Natural killer cell (primary cell): ENCODE measurements at regions not wholly inside any gene's neighbourhood (a gene's known extent, or its start where the extent isn't known, plus 50 kb on each side); places are given as distances from the start of the nearest gene placed in this dataset.

Source experiments
- ATAC-seq, 3 donors: fragments of 150-1000 bp in 2 of 3; fragments of 200-7000 bp in 1 of 3; cut with Tn5 transposase; 1 replicate in 1 of 3; 2 replicates in 2 of 3; pipeline ENCODE4 v1.10.0; 2021; ENCODE audit warnings: mild to moderate bottlenecking in 2 of 3, moderate library complexity in 2 of 3
- DNase-seq, 2 donors: peaks; one replicate each; pipeline versions ENCODE4 v3.0.0 to v3.0.0-alpha.2; 2013 to 2021; ENCODE audit warnings: mixed read lengths in 1 of 2
- H3K27ac ChIP-seq: one replicate; pipeline ENCODE4 v1.5.1; 2013; ENCODE audit warnings: mild to moderate bottlenecking, low read length
- H3K27me3 ChIP-seq: one replicate; pipeline ENCODE4 v1.6.1; 2013; ENCODE audit warnings: low read length; ENCODE audit not compliant: control insufficient read depth, insufficient read depth
- H3K36me3 ChIP-seq: one replicate; pipeline ENCODE4 v1.6.1; 2013; ENCODE audit warnings: low read length; ENCODE audit not compliant: control insufficient read depth, insufficient read depth
- H3K4me1 ChIP-seq: one replicate; pipeline ENCODE4 v1.6.1; 2013; ENCODE audit warnings: low read length; ENCODE audit not compliant: control insufficient read depth, insufficient read depth
- H3K4me3 ChIP-seq: one replicate; pipeline ENCODE4 v1.5.1; 2013; ENCODE audit warnings: low read length
- H3K9me3 ChIP-seq: one replicate; pipeline ENCODE4 v1.6.1; 2013; ENCODE audit warnings: low read length; ENCODE audit not compliant: control insufficient read depth, insufficient read depth
- H3K27ac Mint-ChIP-seq, 2 donors: one replicate each; pipeline ENCODE4 v1.8.0; 2022; ENCODE audit warnings: mild to moderate bottlenecking in 2 of 2, mixed read lengths in 2 of 2, moderate library complexity in 1 of 2
- H3K27me3 Mint-ChIP-seq, 2 donors: one replicate each; pipeline ENCODE4 v1.8.0; 2022; ENCODE audit warnings: low read depth in 2 of 2, mixed read lengths in 2 of 2
- H3K36me3 Mint-ChIP-seq: one replicate; pipeline ENCODE4 v1.8.0; 2022; ENCODE audit warnings: mixed read lengths
- H3K4me1 Mint-ChIP-seq, 2 donors: one replicate each; pipeline ENCODE4 v1.8.0; 2022; ENCODE audit warnings: mixed read lengths in 2 of 2
- H3K4me3 Mint-ChIP-seq: one replicate; pipeline ENCODE4 v1.8.0; 2022; ENCODE audit warnings: mild to moderate bottlenecking, moderate library complexity, mixed read lengths
- H3K9me3 Mint-ChIP-seq, 2 donors: one replicate each; pipeline ENCODE4 v1.8.0; 2022; ENCODE audit warnings: mixed read lengths in 2 of 2
- WGBS: methylation state at CpG from one replicate; pipeline ENCODE4 v1.1.7; 2013; ENCODE audit warnings: missing lambda C conversion rate; ENCODE audit not compliant: insufficient coverage; 5-methylcytosine and 5-hydroxymethylcytosine counted together
- intact Hi-C: fragments of 100-400 bp; cut with micrococcal nuclease; formaldehyde crosslinking; loops from one replicate; pipeline ENCODE4 v1.14.2; 2022
- TF ChIP-seq, protein P1 (sequence below): fragments of 200-600 bp; IDR thresholded peaks from one replicate; pipeline ENCODE4 v1.8.0; 2022; ENCODE audit warnings: antibody characterized with exemption

DNA sequence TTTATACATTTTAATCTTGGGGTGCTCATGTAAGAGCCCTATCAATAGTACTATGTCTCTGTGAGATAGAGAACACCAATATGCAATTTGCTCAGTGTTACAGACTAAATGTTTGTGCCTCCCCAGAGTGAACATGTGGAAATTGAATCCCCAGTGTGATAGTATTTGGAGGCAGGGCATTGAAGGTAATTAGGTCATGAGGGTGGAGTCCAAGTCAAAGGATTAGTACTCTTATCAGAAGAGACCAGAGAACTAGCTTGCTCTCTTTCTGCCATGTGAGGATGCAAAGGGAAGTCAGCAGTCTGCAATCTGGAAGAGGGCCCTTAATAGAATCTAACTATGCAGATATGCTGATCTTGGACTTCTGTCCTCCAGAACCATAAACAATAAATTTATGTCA is 1317.0 kb downstream of the STIM2 start:
- Mint-ChIP-seq H3K36me3 (peaks cover 9% of the 10 kb centered on the region), H3K4me3 (no peak overlapping the region), H3K9me3 (peaks cover 9 to 12% of the 10 kb centered on the region in 2 donors), H3K27me3 (no peaks in the 10 kb centered on the region), H3K27ac (no peak overlapping the region), H3K4me1 (no peaks in the 10 kb centered on the region)
- DNase-seq (no peak), ATAC-seq (no peak)
- TF ChIP-seq, protein P1, sequence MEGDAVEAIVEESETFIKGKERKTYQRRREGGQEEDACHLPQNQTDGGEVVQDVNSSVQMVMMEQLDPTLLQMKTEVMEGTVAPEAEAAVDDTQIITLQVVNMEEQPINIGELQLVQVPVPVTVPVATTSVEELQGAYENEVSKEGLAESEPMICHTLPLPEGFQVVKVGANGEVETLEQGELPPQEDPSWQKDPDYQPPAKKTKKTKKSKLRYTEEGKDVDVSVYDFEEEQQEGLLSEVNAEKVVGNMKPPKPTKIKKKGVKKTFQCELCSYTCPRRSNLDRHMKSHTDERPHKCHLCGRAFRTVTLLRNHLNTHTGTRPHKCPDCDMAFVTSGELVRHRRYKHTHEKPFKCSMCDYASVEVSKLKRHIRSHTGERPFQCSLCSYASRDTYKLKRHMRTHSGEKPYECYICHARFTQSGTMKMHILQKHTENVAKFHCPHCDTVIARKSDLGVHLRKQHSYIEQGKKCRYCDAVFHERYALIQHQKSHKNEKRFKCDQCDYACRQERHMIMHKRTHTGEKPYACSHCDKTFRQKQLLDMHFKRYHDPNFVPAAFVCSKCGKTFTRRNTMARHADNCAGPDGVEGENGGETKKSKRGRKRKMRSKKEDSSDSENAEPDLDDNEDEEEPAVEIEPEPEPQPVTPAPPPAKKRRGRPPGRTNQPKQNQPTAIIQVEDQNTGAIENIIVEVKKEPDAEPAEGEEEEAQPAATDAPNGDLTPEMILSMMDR, result no peak
- H3K9me3 ChIP-seq, result no peaks in the 10 kb centered on the region
- no peaks in the 10 kb centered on the region for H3K27me3 ChIP-seq
- intact Hi-C loops, result no loop called here
- no peaks in the 10 kb centered on the region for H3K4me1 ChIP-seq
- H3K36me3 ChIP-seq, result no peaks in the 10 kb centered on the region
- H3K4me3 ChIP-seq, result no peak overlapping the region
- H3K27ac ChIP-seq, result no peak overlapping the region

DNA sequence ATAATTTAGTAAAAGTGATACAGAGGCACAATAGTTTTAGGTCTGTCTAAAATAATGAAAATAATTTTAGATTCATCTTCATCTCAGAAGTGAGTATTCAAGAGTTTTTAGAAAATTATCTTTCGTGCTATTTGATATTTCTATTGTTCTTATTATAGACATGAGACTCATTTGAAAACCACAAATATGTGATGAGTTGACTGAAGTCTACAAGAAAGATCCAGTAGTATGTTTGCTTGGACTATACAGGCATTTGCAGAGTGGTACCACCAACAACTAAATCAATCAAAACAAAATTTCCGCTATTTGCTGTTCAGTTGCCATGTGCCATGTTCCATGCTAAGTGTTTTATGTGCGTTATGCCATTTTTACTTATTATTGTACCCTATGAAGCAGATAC is 1318.5 kb downstream of the STIM2 start:
- WGBS, result 100% methylated on average over 2 of the region's 3 CpGs
- no peak for DNase-seq
- H3K36me3 ChIP-seq, result no peaks in the 10 kb centered on the region
- no peak for ATAC-seq
- H3K9me3 ChIP-seq, result no peaks in the 10 kb centered on the region
- H3K4me1 ChIP-seq, result no peaks in the 10 kb centered on the region
- no peak overlapping the region for H3K4me3 Mint-ChIP-seq
- no peak overlapping the region for H3K4me3 ChIP-seq
- H3K36me3 Mint-ChIP-seq, result no peaks in the 10 kb centered on the region
- no peak overlapping the region for H3K27ac Mint-ChIP-seq
- H3K27ac ChIP-seq, result no peak overlapping the region
- no peaks in the 10 kb centered on the region for H3K27me3 Mint-ChIP-seq
- peaks cover 7 to 15% of the 10 kb centered on the region in 2 donors for H3K9me3 Mint-ChIP-seq
- TF ChIP-seq, protein P1, result no peak
- no peaks in the 10 kb centered on the region for H3K27me3 ChIP-seq
- no peaks in the 10 kb centered on the region for H3K4me1 Mint-ChIP-seq
- intact Hi-C loops, result no loop called here

DNA sequence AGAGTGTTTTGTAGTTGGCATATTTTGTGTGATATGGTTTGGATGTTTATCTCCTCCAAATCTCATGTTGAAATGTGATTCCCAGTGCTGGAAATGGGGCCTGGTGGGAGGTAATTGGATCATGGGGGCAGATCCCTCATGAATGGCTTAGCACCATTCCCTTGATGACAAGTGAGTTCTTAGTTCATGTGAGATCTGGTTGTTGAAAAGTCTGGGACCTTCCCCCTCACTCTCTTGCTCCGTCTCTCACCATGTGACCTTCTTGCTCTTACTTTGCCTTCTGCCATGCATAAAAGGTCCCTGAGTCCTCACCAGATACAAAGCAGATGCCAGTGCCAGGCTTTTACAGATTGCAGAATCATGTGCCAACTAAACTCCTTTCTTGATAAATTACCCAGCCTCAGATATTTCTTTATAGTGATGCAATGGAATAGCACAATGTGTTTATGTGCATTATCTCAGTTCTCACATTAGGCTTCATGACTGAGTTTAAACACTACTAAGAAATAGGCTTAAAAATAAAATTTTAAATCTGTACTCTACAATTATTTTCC is 1348.8 kb downstream of the STIM2 start:
- DNase-seq (no peak), ATAC-seq (no peak)
- H3K4me1 ChIP-seq, result no peaks in the 10 kb centered on the region
- Mint-ChIP-seq H3K4me3 (no peak overlapping the region), H3K9me3 (peaks cover 8 to 10% of the 10 kb centered on the region in 2 donors), H3K4me1 (no peaks in the 10 kb centered on the region), H3K36me3 (peaks cover 17% of the 10 kb centered on the region), H3K27me3 (no peaks in the 10 kb centered on the region), H3K27ac (no peak overlapping the region)
- whole genome bisulfite sequencing, result 72% methylated on average over 1 of the region's 1 CpG
- H3K9me3 ChIP-seq, result peaks cover 2% of the 10 kb centered on the region
- H3K4me3 ChIP-seq, result no peak overlapping the region
- intact Hi-C loops, result no loop called here
- no peak overlapping the region for H3K27ac ChIP-seq
- H3K27me3 ChIP-seq, result no peaks in the 10 kb centered on the region
- H3K36me3 ChIP-seq, result no peaks in the 10 kb centered on the region
- TF ChIP-seq, protein P1, result no peak
